ENCODE measurements at regions not wholly inside any gene's neighbourhood (a gene's known extent, or its start where the extent isn't known, plus 50 kb on each side); places are given as distances from the start of the nearest gene placed in this dataset.

DNA sequence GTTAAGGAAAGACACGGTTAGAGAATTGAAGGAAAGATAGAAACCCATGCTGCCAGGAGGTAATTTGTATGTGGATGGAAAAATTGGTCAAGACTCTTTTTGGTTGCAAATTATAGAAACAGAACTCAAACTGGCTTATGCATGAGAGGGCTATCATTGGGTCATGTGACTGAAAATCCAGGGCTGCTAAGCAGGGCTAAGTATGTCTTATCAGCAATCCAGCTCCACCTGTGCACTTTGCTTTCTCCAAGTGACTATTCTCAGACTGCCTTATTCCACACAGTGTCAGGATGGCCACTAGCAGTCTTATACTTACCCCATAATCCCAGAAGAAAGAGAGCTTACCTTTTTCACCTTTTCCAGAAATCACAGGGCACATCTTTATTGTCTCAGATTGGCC is 113.5 kb downstream of the CBLN1 start:
- TF ChIP-seq EZH2 (IDR thresholded peaks at IDR 0.05) (no peak), POLR2AphosphoS5 (IDR thresholded peaks at IDR 0.05; ENCODE audit: borderline replicate concordance, low read depth, low read length) (no peak)
